Bronchial epithelial cell (primary cell): ENCODE measurements at regions not wholly inside any gene's neighbourhood (a gene's known extent, or its start where the extent isn't known, plus 50 kb on each side); places are given as distances from the start of the nearest gene placed in this dataset.

Experiments
- DNase-seq: peaks from one replicate; pipeline ENCODE4 v3.0.0-alpha.2; 2010; ENCODE audit warnings: low read depth
- FAIRE-seq: peaks from 2 replicates; lab custom pipeline; 2011; peaks lifted over from hg19 to GRCh38; lab: Jason Lieb, UNC
- H3K27me3 ChIP-seq: 2 replicates; pipeline ENCODE4 v1.5.1; 2011; ENCODE audit warnings: low read length; ENCODE audit not compliant: control insufficient read depth, insufficient read depth
- H3K36me3 ChIP-seq: 2 replicates; pipeline ENCODE4 v1.5.1; 2011; ENCODE audit warnings: low read length; ENCODE audit not compliant: control insufficient read depth, insufficient read depth
- H3K4me3 ChIP-seq: 2 replicates; pipeline ENCODE4 v1.5.1; 2011; ENCODE audit warnings: mild to moderate bottlenecking, low read depth, low read length, control low read depth
- CTCF ChIP-seq: IDR thresholded peaks from 2 replicates; pipeline ENCODE4 v1.5.1; 2011; ENCODE audit warnings: mild to moderate bottlenecking, moderate library complexity, low read length, control low read depth, inconsistent platforms; ENCODE audit not compliant: insufficient read depth, severe bottlenecking

DNA sequence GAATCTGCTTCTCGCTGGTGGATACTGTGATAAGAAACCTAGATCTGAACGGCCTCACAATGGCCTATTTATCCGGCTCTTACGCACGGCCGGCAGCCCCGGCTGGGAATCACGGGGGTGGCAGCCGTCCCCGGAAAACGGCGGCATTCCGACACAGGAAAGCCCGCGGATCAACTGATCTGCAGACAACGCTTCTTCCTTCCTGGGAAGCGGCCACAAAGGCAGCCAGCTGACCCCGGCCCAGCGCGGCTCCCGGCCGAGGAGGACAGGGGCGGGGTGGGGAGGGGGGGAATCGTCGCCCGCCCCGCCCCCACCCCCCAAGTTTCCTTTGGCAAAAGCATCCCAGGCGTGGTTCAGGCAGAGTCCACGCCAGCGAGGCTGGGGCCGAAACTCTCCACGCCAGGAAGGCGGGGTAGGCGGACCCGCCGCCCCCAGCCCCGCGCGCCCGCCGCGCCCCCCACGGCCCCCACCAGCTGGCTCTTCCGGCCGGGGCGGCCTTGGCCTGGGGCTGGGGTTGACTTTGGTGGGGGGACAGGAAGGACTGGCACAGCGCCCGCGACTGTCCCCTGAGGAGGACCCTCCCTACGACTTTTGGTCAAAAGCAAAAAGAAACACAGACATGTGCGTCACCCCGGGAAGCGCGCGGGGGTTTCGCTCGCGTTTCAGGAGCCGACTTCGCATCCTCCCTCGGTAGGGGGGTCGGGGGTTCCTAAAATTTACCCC lies 247.7 kb upstream of the ANKRD55 start:
- DNase-seq (peak; percentile 50), FAIRE-seq (no peak)
- H3K36me3 ChIP-seq, result no peaks in the 10 kb centered on the region
- no peaks in the 10 kb centered on the region for H3K27me3 ChIP-seq
- TF ChIP-seq CTCF, result no peak
- H3K4me3 ChIP-seq, result peak overlapping the region; percentile 54

DNA sequence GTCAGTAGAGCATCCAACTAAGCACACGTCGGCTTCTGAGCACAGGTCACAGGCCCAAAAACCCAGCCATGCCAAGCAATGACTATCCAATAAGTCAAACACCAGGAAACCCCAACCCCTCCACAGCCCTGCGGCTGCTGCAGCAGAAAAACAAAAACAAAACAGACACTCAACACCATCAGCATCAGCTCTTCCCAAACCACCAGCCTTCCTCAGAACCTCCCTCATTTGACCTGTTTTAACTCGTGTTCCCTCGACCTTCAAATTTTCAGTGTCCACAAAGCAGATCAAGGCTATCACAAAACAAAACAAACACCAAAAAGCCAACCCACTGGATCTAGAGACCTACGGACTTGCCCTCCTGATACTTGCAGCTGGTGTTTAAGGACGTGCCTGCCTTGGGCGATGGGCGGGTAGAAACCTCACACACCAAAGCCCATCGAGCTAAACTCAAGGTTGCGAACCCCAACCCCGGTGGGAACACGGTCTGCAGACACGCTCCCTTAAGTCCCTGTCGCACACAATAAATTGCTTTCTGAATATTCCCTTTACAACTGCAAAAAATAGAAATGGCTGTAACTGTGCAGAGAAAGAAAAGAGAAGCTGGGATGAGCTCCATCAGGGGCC lies 247.1 kb upstream of the ANKRD55 start:
- FAIRE-seq (no peak), DNase-seq (peak; percentile 13)
- Histone ChIP-seq H3K36me3 (no peaks in the 10 kb centered on the region), H3K4me3 (peak overlapping the region; percentile 54), H3K27me3 (no peaks in the 10 kb centered on the region)
- TF ChIP-seq CTCF, result no peak

GRCh38 chr5:56479696-56480077 lies 246.6 kb upstream of the ANKRD55 start:
- no peak for TF ChIP-seq CTCF
- no peak overlapping the region for H3K4me3 ChIP-seq
- no peaks in the 10 kb centered on the region for H3K27me3 ChIP-seq
- FAIRE-seq, result no peak
- no peaks in the 10 kb centered on the region for H3K36me3 ChIP-seq
- DNase-seq, result no peak

GRCh38 chr5:56479126-56479525 lies 246.0 kb upstream of the ANKRD55 start:
- TF ChIP-seq CTCF, result no peak
- no peak for DNase-seq
- Histone ChIP-seq H3K4me3 (no peak overlapping the region), H3K27me3 (no peaks in the 10 kb centered on the region), H3K36me3 (no peaks in the 10 kb centered on the region)
- FAIRE-seq, result no peak

- no peak overlapping the region for H3K4me3 ChIP-seq
- H3K36me3 ChIP-seq, result no peaks in the 10 kb centered on the region
- H3K27me3 ChIP-seq, result no peaks in the 10 kb centered on the region
- no peak for TF ChIP-seq CTCF
- DNase-seq (no peak), FAIRE-seq (no peak)
Observed at GRCh38 chr5:56478062-56478461, 244.9 kb upstream of the ANKRD55 start.

GRCh38 chr5:56476487-56476856 lies 243.3 kb upstream of the ANKRD55 start:
- TF ChIP-seq CTCF, result no peak
- no peak for DNase-seq
- Histone ChIP-seq H3K27me3 (no peaks in the 10 kb centered on the region), H3K36me3 (no peaks in the 10 kb centered on the region), H3K4me3 (no peak overlapping the region)
- no peak for FAIRE-seq
